ENCODE measurements at regions not wholly inside any gene's neighbourhood (a gene's known extent, or its start where the extent isn't known, plus 50 kb on each side); places are given as distances from the start of the nearest gene placed in this dataset.

GRCh38 chr15:94910166-94910565 lies 678.8 kb downstream of the MCTP2 start (continued):
- TF ChIP-seq, protein P1, sequence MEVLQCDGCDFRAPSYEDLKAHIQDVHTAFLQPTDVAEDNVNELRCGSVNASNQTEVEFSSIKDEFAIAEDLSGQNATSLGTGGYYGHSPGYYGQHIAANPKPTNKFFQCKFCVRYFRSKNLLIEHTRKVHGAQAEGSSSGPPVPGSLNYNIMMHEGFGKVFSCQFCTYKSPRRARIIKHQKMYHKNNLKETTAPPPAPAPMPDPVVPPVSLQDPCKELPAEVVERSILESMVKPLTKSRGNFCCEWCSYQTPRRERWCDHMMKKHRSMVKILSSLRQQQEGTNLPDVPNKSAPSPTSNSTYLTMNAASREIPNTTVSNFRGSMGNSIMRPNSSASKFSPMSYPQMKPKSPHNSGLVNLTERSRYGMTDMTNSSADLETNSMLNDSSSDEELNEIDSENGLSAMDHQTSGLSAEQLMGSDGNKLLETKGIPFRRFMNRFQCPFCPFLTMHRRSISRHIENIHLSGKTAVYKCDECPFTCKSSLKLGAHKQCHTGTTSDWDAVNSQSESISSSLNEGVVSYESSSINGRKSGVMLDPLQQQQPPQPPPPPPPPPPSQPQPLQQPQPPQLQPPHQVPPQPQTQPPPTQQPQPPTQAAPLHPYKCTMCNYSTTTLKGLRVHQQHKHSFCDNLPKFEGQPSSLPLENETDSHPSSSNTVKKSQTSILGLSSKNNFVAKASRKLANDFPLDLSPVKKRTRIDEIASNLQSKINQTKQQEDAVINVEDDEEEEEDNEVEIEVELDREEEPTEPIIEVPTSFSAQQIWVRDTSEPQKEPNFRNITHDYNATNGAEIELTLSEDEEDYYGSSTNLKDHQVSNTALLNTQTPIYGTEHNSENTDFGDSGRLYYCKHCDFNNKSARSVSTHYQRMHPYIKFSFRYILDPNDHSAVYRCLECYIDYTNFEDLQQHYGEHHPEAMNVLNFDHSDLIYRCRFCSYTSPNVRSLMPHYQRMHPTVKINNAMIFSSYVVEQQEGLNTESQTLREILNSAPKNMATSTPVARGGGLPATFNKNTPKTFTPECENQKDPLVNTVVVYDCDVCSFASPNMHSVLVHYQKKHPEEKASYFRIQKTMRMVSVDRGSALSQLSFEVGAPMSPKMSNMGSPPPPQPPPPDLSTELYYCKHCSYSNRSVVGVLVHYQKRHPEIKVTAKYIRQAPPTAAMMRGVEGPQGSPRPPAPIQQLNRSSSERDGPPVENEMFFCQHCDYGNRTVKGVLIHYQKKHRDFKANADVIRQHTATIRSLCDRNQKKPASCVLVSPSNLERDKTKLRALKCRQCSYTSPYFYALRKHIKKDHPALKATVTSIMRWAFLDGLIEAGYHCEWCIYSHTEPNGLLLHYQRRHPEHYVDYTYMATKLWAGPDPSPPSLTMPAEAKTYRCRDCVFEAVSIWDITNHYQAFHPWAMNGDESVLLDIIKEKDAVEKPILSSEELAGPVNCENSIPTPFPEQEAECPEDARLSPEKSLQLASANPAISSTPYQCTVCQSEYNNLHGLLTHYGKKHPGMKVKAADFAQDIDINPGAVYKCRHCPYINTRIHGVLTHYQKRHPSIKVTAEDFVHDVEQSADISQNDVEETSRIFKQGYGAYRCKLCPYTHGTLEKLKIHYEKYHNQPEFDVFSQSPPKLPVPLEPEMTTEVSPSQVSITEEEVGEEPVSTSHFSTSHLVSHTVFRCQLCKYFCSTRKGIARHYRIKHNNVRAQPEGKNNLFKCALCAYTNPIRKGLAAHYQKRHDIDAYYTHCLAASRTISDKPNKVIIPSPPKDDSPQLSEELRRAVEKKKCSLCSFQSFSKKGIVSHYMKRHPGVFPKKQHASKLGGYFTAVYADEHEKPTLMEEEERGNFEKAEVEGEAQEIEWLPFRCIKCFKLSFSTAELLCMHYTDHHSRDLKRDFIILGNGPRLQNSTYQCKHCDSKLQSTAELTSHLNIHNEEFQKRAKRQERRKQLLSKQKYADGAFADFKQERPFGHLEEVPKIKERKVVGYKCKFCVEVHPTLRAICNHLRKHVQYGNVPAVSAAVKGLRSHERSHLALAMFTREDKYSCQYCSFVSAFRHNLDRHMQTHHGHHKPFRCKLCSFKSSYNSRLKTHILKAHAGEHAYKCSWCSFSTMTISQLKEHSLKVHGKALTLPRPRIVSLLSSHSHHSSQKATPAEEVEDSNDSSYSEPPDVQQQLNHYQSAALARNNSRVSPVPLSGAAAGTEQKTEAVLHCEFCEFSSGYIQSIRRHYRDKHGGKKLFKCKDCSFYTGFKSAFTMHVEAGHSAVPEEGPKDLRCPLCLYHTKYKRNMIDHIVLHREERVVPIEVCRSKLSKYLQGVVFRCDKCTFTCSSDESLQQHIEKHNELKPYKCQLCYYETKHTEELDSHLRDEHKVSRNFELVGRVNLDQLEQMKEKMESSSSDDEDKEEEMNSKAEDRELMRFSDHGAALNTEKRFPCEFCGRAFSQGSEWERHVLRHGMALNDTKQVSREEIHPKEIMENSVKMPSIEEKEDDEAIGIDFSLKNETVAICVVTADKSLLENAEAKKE (CRISPR knock-in tag; IDR thresholded peaks at IDR 0.05) = no peak
- TF ChIP-seq, protein P2, sequence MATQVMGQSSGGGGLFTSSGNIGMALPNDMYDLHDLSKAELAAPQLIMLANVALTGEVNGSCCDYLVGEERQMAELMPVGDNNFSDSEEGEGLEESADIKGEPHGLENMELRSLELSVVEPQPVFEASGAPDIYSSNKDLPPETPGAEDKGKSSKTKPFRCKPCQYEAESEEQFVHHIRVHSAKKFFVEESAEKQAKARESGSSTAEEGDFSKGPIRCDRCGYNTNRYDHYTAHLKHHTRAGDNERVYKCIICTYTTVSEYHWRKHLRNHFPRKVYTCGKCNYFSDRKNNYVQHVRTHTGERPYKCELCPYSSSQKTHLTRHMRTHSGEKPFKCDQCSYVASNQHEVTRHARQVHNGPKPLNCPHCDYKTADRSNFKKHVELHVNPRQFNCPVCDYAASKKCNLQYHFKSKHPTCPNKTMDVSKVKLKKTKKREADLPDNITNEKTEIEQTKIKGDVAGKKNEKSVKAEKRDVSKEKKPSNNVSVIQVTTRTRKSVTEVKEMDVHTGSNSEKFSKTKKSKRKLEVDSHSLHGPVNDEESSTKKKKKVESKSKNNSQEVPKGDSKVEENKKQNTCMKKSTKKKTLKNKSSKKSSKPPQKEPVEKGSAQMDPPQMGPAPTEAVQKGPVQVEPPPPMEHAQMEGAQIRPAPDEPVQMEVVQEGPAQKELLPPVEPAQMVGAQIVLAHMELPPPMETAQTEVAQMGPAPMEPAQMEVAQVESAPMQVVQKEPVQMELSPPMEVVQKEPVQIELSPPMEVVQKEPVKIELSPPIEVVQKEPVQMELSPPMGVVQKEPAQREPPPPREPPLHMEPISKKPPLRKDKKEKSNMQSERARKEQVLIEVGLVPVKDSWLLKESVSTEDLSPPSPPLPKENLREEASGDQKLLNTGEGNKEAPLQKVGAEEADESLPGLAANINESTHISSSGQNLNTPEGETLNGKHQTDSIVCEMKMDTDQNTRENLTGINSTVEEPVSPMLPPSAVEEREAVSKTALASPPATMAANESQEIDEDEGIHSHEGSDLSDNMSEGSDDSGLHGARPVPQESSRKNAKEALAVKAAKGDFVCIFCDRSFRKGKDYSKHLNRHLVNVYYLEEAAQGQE (IDR thresholded peaks at IDR 0.05; ENCODE audit: unreplicated experiment) = no peak

- Histone ChIP-seq H3K27ac (ENCODE audit: low read depth) (no peak overlapping the region), H3K79me2 (replicated peaks; ENCODE audit: insufficient read depth) (no peaks in the 10 kb centered on the region), H3K9me2 (ENCODE audit: insufficient read depth) (peaks cover 8% of the 10 kb centered on the region; the same call in 1 of the 2 replicates), H3K27me3 (ENCODE audit: insufficient read depth) (no peaks in the 10 kb centered on the region), H3F3A (replicated peaks; ENCODE audit: low read depth) (no peaks in the 10 kb centered on the region), H4K20me1 (replicated peaks; ENCODE audit: insufficient read depth) (no peaks in the 10 kb centered on the region), H3K4me2 (no peak overlapping the region), H2AFZ (no peak overlapping the region), H3K4me1 (ENCODE audit: insufficient read depth) (no peaks in the 10 kb centered on the region), H3K4me3 (no peak overlapping the region), H3K36me3 (ENCODE audit: insufficient read depth) (no peaks in the 10 kb centered on the region)
- Mint-ChIP-seq H3K27ac (no peak overlapping the region), H3K36me3 (ENCODE audit: low read depth) (no peaks in the 10 kb centered on the region), H3K9me3 (no peaks in the 10 kb centered on the region; the same call in 2 of the 3 replicates), H3K4me3 (no peak overlapping the region), H3K4me1 (no peaks in the 10 kb centered on the region; the same call in 2 of the 3 replicates), H3K27me3 (ENCODE audit: insufficient read depth, low read depth, poor library complexity) (no peaks in the 10 kb centered on the region)
- DNase-seq (ENCODE audit: low spot score) (no peak), ATAC-seq (no peak)
- TF ChIP-seq, protein P2 (IDR thresholded peaks at IDR 0.05; ENCODE audit: unreplicated experiment) = no peak
- TF ChIP-seq EZH2 (IDR thresholded peaks at IDR 0.05; ENCODE audit: low read depth, unreplicated experiment) = no peak
- TF ChIP-seq NANOG (IDR thresholded peaks at IDR 0.05; ENCODE audit: borderline replicate concordance) = no peak
- TF ChIP-seq STAT1 (IDR thresholded peaks at IDR 0.05; ENCODE audit: unreplicated experiment) = no peak
- no peak for TF ChIP-seq ZNF114 (CRISPR knock-in tag; IDR thresholded peaks at IDR 0.05)
- no peak for TF ChIP-seq JUNB (IDR thresholded peaks at IDR 0.05; ENCODE audit: unreplicated experiment)
- no peak for TF ChIP-seq ZNF331 (CRISPR knock-in tag; IDR thresholded peaks at IDR 0.05; ENCODE audit: low read depth)
- TF ChIP-seq, protein P3, sequence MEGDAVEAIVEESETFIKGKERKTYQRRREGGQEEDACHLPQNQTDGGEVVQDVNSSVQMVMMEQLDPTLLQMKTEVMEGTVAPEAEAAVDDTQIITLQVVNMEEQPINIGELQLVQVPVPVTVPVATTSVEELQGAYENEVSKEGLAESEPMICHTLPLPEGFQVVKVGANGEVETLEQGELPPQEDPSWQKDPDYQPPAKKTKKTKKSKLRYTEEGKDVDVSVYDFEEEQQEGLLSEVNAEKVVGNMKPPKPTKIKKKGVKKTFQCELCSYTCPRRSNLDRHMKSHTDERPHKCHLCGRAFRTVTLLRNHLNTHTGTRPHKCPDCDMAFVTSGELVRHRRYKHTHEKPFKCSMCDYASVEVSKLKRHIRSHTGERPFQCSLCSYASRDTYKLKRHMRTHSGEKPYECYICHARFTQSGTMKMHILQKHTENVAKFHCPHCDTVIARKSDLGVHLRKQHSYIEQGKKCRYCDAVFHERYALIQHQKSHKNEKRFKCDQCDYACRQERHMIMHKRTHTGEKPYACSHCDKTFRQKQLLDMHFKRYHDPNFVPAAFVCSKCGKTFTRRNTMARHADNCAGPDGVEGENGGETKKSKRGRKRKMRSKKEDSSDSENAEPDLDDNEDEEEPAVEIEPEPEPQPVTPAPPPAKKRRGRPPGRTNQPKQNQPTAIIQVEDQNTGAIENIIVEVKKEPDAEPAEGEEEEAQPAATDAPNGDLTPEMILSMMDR (conservative IDR thresholded peaks at IDR 0.05; ENCODE audit: low read depth in 2 of 2) = no peak
- no peak for TF ChIP-seq CREB1 (CRISPR knock-in tag; IDR thresholded peaks at IDR 0.05; ENCODE audit: low read depth)
- TF ChIP-seq POLR2AphosphoS5 (IDR thresholded peaks at IDR 0.05; ENCODE audit: low read depth) = no peak
Measured at GRCh38 chr15:94912760-94913159, 681.4 kb downstream of the MCTP2 start.
